Astrocyte (in vitro differentiated cells and primary cell): ENCODE measurements at regions not wholly inside any gene's neighbourhood (a gene's known extent, or its start where the extent isn't known, plus 50 kb on each side); places are given as distances from the start of the nearest gene placed in this dataset.

Experiments
- EZH2 ChIP-seq: IDR thresholded peaks from 2 replicates; pipeline ENCODE4 v1.6.1; 2012; ENCODE audit warnings: mild to moderate bottlenecking, low read length, inconsistent platforms; ENCODE audit not compliant: insufficient read depth
- TF ChIP-seq, protein P1 (sequence below): IDR thresholded peaks from 2 replicates; pipeline ENCODE4 v1.5.1; 2011; ENCODE audit warnings: low read depth, mild to moderate bottlenecking, inconsistent platforms, low read length, moderate library complexity; ENCODE audit not compliant: insufficient read depth

DNA sequence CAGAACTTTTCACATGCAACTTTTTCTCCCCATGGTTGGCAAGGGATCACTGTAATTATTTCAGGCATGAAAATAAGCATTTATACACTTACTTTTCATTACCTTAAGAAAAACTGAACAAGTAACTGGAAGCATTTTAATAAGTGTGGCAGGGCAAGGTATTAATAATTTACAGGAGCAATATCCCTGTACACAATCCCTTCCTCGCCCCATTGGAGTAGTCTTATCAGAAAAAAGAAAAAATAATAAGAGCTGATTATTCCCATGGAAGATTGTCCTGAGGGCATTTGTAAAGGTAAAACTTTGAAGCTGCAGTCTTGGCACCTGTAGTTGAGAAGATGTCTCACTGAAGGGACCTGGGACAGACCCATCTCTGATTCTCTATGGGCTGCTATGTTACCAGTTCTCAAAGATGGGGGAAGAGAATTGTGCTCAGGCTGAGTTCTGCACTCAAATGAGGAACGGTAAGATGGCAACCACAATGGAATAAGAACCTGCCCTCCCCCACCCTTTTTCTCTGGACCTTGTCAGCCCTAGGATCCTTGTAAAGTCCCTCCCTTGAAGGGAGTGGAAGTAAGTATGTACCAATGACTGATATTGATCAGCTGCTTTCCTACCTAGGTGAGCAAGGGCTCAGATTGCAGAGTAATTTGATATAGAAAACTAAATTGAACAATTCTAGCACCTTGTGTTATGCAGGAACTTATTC lies 70.0 kb upstream of the AHI1 start:
- TF ChIP-seq, protein P1, sequence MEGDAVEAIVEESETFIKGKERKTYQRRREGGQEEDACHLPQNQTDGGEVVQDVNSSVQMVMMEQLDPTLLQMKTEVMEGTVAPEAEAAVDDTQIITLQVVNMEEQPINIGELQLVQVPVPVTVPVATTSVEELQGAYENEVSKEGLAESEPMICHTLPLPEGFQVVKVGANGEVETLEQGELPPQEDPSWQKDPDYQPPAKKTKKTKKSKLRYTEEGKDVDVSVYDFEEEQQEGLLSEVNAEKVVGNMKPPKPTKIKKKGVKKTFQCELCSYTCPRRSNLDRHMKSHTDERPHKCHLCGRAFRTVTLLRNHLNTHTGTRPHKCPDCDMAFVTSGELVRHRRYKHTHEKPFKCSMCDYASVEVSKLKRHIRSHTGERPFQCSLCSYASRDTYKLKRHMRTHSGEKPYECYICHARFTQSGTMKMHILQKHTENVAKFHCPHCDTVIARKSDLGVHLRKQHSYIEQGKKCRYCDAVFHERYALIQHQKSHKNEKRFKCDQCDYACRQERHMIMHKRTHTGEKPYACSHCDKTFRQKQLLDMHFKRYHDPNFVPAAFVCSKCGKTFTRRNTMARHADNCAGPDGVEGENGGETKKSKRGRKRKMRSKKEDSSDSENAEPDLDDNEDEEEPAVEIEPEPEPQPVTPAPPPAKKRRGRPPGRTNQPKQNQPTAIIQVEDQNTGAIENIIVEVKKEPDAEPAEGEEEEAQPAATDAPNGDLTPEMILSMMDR: no peak
- TF ChIP-seq EZH2: no peak
